H4 (cell line): ENCODE measurements at regions not wholly inside any gene's neighbourhood (a gene's known extent, or its start where the extent isn't known, plus 50 kb on each side); places are given as distances from the start of the nearest gene placed in this dataset.

ENCODE experiments used
- DNase-seq: peaks from one replicate; pipeline ENCODE4 v3.0.0-alpha.2; 2015; ENCODE audit warnings: low spot score

- DNase-seq: no peak
Observed at GRCh38 chr5:168216989-168217388, 74.5 kb upstream of the WWC1 start.

GRCh38 chr5:168217497-168217896 lies 73.9 kb upstream of the WWC1 start:
- DNase-seq: no peak

GRCh38 chr5:168218746-168219145 lies 72.7 kb upstream of the WWC1 start:
- no peak for DNase-seq

GRCh38 chr5:168219515-168220410 lies 71.7 kb upstream of the WWC1 start:
- DNase-seq: peak; percentile 87

GRCh38 chr5:168224085-168224484 lies 67.4 kb upstream of the WWC1 start:
- DNase-seq: no peak

GRCh38 chr5:168226012-168226411 lies 65.4 kb upstream of the WWC1 start:
- DNase-seq: no peak

- DNase-seq: no peak
Observed at GRCh38 chr5:168227001-168227400, 64.4 kb upstream of the WWC1 start.

GRCh38 chr5:168227973-168228615 lies 63.4 kb upstream of the WWC1 start:
- DNase-seq: peak; percentile 53

- no peak for DNase-seq
Observed at GRCh38 chr5:168228668-168229067, 62.8 kb upstream of the WWC1 start.

- DNase-seq: no peak
Observed at GRCh38 chr5:168234133-168234532, 57.3 kb upstream of the WWC1 start.

GRCh38 chr5:168238463-168238862 lies 53.0 kb upstream of the WWC1 start:
- DNase-seq: no peak

DNA sequence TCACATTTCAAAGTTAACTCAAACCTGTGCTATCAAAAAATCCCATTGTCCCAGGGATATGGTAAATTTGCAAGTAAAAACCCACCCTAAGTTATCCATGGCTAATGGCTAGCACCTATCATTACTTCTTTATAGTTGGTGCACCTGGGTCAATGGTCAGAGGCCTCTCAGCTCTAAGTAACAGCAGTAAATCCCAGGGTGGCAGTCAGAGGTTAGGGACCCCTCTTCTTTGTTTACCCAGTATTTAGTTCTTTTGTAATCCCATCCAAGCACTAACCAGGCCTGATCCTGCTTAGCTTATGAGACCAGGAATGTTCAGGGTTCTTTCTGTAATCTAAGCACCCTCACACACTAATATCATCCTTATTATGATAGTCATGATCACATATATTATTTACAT lies 52.1 kb upstream of the WWC1 start:
- no peak for DNase-seq
